ENCODE measurements at regions not wholly inside any gene's neighbourhood (a gene's known extent, or its start where the extent isn't known, plus 50 kb on each side); places are given as distances from the start of the nearest gene placed in this dataset.

GRCh38 chrX:3779546-3779945, 66.1 kb upstream of the PRKX start:
- TF ChIP-seq YY1 (IDR thresholded peaks at IDR 0.05; ENCODE audit: low read depth) (no peak), POLR2AphosphoS5 (IDR thresholded peaks at IDR 0.05; ENCODE audit: low read depth, low read length) (no peak), CTCF (IDR thresholded peaks at IDR 0.05) (no peak), CHD2 (IDR thresholded peaks at IDR 0.05; ENCODE audit: low read length, partially characterized antibody) (no peak), RCOR1 (IDR thresholded peaks at IDR 0.05; ENCODE audit: low read length) (no peak)

Measured in SK-N-SH (cell line).